GDM1 (cell line): ENCODE measurements at regions not wholly inside any gene's neighbourhood (a gene's known extent, or its start where the extent isn't known, plus 50 kb on each side); places are given as distances from the start of the nearest gene placed in this dataset.

Experiments
- DNase-seq: peaks from one replicate; lab custom pipeline; 2025; lab: John Stamatoyannopoulos, UW

DNA sequence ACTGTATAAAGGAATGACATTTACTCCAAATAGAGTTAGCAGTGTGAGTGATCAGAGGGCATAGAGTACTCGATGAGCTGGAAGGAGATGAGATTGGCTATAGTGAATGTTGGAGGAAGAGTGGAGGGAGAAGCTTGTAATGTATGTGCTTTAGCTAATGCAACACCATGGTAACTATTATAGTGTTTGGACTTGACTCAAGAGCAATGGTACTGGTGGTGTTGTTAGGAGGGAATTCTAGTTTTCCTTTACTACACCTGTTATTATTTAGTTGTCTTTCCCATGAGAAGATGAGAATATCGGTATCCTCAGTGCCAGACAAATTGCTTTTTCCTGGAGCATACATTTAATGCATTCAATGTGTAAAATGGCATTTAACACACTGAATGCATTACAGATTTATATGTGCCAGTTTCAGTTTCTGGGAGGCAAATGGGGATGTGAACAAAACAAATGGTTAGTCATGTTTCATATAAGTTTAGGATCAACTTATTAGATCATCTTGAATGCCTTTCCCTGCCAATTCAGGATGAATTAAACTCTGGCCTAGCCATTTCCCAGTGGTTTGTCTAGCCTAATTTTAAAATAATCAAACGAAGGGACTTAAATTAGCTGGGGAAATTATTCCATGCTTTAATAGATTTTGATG is 291.1 kb upstream of the ADAMTS5 start:
- no peak for DNase-seq

DNA sequence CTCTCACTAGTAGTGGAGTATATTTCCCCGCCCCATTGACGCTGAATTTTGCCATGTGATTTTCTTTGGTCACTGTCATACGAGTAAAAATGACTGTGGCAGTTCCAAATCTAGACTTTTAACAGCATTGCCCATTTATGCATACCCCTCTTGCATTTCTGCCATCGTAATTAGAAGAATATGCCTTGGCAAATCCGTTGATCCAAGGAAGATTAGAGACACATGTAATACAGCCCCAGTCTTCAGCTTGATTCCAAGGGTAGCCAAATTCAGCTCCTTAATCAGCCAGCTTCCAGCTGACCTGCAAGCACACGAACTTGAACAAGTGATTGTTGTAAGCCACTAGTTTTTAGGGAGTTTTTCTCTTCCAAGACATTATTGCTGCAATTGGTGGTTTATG is 290.3 kb upstream of the ADAMTS5 start:
- DNase-seq, result no peak

DNA sequence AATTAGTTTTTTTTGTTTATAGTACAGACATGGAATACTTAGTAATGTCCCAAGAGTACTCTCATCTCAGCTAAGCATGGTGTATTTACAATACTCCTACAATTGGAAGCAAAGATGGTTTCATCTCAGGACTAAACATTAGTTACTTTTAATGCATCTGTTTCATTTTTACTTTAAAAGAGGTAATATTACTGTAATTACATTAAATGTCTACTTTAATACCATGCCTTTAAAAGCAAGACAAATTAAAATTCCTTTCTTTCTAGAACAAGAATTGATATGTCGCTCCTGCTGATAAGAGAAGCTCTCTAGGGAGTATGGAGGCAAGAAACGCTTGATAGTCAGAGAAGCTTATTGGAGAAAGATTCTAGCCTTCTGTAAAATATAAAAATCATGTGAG is 284.9 kb upstream of the ADAMTS5 start:
- no peak for DNase-seq

DNA sequence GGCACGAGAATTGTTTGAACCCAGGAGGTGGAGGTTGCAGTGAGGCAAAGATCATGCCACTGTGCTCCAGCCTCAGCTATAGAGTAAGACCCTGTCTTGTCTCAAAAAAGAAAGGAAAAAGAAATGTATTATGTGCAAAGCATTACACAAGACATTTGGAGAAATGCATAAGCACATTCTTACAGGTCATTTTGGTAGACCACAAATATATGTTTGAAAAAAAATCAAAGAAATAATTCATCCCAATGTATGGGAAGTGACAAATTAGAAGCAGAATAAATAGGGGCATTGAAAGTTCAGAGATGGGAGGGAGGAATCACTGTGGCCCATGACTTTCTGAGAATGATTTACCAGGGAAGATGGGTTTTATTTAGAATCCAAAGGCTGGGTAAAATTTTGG is 283.5 kb upstream of the ADAMTS5 start:
- no peak for DNase-seq

DNA sequence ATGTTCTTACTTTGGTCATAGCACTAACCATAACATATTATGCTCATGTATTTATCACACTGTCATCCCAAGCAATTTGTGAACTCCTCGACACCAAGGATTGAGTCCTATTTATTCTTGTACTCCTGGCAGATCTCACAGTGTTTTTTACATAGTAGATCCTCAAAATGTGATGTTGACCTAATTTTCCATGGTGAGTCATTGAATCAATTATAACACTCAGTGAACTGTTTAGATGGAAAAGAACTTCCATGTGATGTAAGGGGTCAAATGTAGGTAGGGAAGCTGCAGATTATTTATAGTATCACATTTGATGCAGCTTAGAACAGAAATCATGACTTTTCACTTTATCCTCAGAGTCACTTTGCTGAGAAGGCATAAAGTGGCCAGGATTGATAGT is 281.9 kb upstream of the ADAMTS5 start:
- no peak for DNase-seq

DNA sequence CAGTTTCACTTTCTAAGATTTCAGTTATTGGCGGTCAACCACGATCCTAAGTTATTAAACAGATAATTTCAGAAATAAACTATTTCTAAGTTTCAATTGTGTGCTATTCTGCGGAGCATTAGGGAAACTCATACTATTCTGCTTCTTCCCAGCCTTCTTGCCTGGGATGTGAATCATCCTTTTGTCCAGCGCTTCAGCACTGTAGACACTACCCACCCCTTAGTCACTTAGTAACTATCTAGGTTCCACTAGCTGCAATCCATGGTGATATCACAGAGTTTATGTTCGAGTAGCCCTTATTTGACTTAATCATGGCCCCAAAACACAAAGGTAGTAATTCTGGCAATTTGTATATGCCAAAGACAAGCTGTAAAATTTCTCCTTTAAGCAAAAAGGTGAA is 279.9 kb upstream of the ADAMTS5 start:
- no peak for DNase-seq

DNA sequence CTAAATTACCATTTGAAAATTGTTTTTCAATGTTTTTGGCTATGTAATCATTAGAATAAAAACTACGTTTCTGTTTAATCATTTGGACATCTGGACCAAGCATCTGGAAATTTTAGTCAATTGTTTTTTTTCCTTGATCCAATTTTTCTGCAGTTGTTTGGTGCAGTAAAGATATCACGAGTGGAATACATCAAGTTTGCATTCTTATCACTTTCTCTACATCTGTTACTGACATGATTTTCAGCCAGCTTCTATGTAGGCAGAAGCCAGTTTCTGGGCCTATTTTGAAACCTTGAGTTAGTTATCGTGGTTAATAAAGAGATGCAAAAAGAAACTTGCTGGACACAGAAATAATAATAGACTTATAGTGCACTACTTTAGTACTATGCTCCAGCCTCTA is 277.9 kb upstream of the ADAMTS5 start:
- DNase-seq, result no peak

DNA sequence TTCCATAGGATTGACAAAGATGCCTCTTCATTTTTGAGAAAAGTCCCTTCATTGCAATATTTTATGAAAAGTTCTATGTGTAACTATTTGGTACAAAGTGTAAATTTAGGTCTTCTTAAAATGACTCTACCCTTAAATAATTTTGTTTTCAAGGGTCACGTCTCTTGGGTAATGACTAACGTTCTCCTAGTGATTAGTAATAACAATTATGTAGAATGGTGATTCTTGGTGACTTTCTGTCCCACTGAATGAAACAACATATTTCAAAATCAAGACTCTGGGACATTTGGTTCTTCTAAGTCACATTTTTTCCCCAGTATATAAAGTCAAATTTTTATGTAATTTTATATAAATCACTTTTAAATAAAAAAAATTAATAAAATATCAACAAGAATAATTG is 277.5 kb upstream of the ADAMTS5 start:
- DNase-seq, result no peak

DNA sequence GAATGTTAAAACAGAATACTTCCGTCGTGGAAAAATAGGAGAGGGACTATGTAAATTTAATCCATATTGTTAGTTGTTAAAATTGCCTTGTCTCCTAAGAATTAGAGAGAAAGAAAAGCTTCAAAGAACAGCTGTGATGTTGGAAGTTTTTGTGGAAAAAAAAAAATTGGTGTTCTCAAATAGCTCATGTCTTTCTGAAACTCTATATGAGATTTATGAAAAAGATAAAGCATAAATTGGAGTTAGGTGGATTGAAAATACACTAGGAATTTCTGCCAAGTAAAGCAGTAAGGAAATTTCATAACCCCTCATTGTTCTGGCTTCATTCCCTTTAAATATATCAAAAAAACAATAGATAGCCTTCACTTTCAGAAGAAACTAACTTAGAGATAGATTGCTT is 274.0 kb upstream of the ADAMTS5 start:
- no peak for DNase-seq

DNA sequence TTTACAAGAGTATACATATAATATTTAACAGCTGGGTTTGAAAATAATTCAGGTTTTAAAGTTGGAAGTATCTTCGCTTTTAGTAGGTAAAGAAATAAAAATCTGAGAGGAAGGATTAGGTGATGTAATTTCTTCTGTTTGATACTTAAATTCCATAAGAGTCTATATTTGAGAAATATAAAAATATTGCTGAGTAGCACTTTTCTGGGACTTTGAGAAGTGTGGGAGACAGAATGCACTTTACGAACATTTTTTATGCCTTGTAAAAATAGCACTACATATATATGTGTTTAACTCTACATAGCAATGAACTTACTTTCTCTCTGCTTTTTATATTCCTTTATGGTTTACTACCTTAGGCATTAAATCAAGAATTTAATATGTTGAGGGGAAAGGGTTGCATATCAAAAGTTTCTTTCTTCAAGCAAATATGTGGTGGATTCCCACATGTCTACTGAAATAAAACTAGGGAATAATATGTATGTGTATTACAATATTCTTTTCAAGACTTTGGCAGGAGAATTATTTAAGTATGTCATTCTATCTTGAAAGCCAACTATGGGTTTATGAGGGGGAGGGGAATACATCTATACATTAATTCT is 266.7 kb upstream of the ADAMTS5 start:
- no peak for DNase-seq

DNA sequence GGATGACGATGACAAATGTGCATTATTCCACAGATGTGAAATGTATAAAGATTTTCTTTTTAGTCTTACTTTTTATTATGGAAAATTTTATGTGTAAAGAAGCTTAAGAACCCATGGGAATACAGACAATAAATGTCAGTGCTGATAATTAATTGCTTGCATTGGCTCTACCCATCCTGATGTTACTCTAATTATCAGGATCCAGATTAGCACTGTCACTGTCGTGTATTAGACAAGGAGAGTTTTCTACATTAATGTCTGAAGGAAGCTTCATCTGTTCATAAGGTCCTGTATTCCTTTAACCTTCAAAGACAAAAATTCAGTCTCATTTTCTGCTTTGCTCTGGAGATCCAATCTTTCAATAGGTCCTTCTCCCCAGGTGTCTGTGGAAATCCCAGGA is 259.1 kb upstream of the ADAMTS5 start:
- no peak for DNase-seq

DNA sequence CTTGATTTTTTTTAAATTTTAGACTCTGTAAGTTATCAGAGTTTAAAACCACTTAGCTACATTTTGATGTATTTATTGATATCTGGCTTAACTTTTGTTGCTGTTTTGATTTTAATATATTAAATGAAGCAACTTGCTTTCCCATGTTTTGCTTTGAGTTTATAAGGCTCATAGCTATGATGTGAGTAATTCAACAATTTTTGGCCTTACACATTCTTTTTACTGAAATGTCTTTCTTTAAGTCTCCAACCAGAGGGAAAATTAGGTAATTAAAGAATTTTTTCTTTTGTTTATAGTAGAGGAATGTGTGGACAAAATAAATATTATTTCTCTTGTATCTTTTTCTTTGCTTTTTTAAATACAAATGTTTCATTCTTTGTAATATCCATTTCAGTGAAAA is 258.3 kb upstream of the ADAMTS5 start:
- DNase-seq, result no peak

DNA sequence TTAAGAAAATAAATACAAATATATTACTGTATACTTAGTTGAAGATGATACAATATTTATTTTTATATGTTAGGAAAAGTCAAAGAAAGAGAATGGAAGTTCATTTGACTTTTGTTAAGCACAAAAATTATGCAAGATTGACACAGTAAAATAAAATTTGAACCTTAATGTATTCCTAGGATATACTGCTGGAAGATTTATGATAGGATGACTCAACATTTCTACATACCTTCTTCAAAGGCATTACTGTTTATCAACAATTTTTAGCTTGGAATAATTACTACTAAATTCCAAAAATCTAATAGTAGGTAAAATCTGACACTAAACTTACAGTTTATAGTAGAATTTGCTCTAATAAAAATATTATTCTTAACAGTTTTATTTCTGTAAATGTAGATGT is 257.3 kb upstream of the ADAMTS5 start:
- no peak for DNase-seq

DNA sequence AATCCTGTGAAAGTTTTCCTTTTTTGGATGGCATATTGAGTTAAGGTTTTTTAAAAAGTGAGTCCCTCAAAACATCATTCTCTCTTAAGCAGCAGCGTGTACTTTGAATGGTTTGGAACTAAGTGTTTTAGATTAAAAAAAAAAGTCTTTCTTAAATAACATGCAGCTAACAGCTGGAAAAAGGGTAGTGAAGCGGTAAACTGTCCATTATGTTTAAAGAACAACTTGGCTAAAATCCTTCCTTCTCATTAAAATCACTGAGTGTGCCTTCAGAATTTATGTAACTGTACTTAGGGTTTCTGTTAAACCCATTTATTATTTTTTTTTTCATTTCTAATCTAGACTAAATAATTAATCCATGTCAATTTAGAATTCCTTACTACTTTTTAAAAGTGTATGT is 254.2 kb upstream of the ADAMTS5 start:
- DNase-seq, result no peak

DNA sequence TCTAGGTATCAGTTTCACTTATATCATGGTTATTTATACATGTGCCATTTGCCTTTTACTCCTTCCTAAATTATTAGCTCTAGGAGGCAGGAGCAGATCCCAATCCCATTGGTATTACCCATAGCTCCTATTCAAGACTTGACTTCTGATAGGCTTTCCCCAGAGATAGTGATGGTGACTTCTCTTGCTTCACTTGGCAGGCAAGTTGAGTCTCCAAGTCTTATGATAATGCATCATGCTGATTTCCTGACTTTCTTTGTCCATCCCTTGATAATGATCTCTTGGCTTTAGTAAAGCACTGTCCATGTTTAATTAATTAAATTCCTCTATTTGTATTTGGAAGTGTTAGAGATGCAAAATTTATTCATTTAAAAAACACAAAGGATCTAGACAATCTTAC is 253.5 kb upstream of the ADAMTS5 start:
- no peak for DNase-seq

DNA sequence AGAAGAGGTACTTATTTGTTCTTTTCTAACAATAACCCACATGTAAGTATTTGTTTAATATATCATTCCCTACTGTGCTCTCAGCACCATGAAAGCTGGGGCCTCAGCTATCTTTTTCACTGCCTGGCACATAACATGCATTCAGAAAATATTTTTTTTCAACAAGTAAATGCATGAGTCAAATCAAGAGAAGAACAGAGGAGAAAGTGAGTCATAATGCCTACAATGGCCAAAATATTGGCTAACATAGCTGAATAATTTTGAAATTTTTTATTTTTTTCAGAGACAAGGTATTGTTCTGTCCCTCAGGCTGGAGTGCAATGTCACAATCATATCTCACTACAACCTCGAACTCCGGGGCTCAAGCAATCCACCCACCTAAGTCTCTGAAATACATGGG is 252.2 kb upstream of the ADAMTS5 start:
- no peak for DNase-seq

DNA sequence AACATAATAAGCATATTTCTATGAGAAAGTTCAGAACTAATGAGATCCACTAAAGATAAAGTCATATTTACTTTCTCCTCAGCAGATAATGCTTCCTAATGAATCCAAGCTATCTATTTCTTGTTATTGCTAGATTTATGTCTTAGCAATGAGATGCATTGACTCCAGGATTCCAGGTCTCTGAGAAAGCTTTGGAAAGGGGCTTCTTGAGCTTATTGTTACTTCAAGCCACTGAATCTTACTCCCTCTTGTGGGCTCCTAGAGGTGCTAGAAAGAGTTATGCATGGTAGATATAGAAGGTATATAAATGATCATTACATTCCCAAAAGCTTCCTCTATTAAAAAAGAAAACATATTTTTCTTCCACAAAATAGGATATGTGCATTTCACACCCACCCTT is 246.4 kb upstream of the ADAMTS5 start:
- DNase-seq, result no peak

DNA sequence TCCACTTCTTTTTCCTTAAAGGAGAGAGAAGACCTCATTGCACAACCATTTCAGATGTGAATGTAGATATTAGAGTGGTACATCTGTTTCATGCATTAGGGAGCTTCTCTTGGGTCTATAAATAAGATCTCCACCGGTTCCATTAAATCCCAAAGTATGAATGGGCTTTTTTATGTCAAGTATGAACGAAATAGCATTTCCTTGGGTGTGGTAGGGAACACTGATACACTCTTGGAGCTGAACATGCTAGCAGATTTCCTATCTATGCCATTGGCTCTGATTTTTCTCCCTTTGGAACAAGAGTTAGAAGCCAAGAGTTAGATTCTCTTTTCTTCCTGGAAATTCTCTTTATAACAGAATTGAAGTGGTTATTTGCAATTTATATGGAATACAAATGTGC is 245.6 kb upstream of the ADAMTS5 start:
- no peak for DNase-seq

DNA sequence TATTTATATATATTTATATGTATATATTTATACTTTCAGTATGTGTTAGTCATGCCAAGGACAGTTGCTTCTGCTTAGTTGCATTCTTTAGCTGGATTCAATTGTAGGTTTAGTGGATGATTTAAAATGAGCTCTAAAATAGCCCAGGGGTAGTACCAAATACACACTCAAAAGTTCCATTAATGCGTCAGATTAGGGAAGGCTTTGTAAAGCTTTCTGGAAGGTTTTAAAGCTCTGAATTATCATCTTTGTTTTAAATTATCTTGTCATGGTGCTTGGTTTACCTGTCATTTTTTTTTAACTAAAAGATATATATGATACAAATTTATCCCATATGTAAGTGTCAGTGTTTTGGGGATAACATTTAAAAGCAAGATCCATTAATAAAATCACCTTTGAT is 242.7 kb upstream of the ADAMTS5 start:
- no peak for DNase-seq

DNA sequence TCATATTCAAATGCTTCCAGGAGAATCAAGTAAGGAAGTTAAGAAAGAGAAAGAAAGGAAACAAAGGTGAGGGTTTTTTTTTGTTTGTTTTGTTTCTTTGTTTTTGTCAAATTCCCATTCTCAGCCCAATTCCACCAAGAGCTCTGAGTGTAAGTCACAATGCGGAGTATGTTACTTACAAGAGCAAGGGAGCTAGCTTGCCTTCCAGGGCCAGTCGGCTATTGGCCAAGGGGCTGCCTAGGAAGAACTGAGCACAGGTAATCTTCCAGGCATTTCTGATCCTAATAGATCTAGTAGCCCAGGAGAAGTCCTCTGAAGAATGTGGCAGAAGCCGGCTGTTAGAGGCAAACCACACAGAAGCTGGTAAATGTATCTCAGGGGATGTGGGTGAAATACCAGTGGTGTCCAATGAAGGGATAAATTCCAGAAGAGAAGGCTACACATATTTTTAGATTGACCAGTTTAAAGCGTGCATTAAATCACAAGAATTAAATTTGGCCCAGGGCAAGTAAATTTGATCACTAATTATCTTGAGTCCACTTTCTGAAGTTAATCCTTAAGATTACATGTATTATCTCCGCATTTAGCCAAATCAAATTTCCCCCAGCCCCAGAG is 239.6 kb upstream of the ADAMTS5 start:
- DNase-seq, result no peak

DNA sequence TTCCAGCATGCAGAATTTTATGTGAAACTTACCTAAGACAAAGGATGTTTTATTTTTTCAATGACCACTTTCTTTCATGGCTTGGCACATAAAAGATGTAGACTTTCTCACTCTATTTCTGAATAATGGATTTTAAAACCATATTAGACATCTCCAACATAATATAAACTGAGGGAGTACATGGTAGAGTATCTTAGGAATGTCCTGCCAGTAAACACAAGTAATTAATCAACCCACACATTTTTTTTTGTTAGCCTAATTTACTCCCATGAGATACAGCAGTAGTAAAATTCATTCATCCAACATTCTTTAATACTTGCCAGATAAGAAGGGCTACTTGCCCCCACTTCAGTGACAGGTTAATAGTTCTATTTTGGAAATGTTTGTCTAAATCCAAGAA is 235.4 kb upstream of the ADAMTS5 start:
- no peak for DNase-seq

DNA sequence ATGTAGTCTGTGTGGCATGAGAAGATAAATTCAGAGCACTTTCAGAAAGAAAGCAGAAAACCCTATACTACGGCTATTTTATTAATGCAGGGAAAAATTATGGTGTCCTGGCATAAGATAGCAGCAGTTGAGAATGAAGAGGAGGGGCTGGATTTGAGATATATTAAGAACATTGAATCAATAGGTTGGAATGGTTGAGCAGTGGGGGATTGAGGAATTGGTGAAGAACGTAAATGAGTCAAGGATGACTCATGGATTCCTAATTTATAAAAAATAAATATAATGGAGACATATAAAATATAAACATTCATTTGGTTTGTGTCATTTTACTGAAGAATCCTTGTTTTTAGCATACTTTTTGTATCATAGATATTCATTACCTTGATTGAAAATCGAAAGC is 234.3 kb upstream of the ADAMTS5 start:
- no peak for DNase-seq

DNA sequence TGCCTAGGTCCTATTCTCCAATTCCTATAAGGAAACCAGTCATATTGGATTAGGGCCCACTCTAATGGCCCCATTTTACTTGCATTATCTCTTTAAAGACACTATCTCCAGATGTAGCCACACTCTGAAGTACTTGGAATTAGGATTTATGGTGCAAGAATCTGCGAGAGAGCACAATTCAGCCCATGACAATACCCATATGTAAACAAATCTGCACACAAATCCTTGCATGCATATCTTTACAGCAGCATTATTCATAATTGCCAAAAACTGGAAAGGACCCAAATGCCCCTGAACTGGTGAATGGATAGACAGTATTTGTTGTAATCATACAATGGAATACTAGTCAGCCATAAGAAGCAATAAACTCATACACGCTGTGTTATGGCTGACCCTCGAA is 229.8 kb upstream of the ADAMTS5 start:
- no peak for DNase-seq
